GM19455 (cell line): ENCODE measurements at regions not wholly inside any gene's neighbourhood (a gene's known extent, or its start where the extent isn't known, plus 50 kb on each side); places are given as distances from the start of the nearest gene placed in this dataset.
"Not testable (repeated sequence)": the region's sequence is repeated elsewhere in the genome, so short reads cannot be mapped to it uniquely, and the experiment has no call there.

Experiments
- ATAC-seq: cut with Tn5 transposase; IDR thresholded peaks from one replicate; pipeline ENCODE4 v1.9.1; 2021; ENCODE audit not compliant: unreplicated experiment

DNA sequence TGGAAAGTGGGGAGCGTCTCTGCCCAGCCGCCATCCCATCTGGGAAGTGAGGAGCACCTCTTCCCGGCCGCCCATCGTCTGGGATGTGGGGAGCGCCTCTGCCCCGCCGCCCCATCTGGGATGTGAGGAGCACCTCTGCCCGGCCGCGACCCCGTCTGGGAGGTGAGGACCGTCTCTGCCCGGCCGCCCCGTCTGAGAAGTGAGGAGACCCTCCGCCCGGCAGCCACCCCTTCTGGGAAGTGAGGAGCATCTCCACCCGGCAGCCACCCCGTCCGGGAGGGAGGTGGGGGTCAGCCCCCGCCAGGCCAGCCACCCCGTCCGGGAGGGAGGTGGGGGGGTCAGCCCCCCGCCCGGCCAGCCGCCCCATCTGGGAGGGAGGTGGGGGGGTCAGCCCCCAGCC is 190.0 kb upstream of the MGAT5 start:
- not testable (repeated sequence) for ATAC-seq

- no peak for ATAC-seq
Measured at GRCh38 chr2:134070281-134070741, 183.6 kb upstream of the MGAT5 start.

DNA sequence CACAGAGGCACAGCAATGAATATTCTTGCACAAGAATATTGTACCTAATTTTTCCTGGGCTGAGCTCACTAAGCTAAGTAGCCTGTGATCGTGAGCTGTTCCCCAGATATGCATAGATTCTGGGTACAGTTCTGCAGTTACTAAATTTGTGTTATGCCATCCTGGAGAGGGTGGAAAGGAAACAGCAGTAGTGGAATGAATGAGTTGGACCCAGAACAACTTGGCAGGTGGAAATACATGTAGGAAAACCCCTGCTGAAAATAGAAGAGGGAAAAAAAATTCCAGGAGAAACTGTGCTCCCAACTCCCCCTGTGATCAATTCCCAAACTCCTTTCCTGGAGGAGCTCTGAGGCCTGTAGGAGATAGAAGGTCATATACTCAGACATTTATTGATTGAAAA is 181.5 kb upstream of the MGAT5 start:
- ATAC-seq, result no peak

DNA sequence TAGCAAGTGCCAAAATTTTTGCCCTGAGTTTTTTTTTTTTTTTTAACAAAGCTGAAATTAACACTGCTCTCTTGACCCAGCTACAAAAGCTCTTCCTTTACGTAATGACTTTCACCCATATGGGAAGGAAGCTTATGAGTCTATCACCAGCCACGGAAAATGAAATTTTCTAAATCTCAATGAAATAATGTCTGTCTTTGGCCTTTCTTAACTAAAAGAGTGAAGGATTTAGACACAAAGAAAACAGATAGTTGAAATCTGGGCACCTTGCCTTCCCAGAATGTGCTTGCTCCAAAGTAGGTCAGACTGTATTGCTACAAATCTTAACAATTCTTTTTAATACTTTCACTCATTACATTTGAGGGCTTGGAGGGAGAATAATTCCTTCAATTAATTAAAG is 180.8 kb upstream of the MGAT5 start:
- ATAC-seq, result no peak

- no peak for ATAC-seq
Measured at GRCh38 chr2:134074619-134075018, 179.3 kb upstream of the MGAT5 start.

- ATAC-seq, result no peak
Measured at GRCh38 chr2:134075204-134075603, 178.7 kb upstream of the MGAT5 start.

DNA sequence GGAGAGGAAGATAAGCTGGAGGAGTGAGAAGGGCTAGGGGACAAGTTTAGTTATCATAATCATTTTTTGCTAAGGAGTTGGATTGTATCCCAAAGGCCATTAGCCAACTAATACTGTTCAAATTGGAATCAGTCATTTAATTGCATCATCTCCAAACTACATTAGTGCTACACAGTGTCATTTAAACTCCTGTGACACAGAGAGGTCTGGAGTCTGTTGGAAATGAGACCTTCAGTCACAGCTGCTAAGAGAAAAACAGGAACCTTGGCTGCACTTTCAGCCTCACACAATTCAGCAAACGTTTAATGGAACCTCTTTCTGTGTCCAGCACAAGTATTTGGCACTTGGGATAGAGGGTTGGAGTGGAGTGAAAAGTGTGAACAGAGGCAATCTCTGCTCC is 175.5 kb upstream of the MGAT5 start:
- ATAC-seq, result no peak

DNA sequence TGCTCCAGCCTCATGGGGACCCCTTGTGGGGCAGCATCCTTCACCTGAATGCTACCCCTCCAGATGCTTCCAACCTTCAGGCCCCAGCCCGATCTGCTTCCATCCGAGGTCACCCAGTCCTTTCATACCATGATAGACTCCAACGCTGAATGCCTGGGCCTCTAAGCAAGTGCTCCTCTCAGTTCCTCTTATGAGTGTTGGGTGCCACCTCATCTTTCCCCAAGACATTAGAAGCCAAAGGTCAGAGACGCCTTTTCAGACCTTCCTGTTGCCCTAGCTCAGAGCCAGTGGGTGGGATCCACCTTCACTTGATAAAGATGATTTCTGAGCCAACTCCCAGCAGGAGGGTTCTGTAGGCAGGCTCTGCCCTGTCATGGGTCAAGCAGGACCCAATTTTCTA is 174.5 kb upstream of the MGAT5 start:
- ATAC-seq, result peak; percentile 91

DNA sequence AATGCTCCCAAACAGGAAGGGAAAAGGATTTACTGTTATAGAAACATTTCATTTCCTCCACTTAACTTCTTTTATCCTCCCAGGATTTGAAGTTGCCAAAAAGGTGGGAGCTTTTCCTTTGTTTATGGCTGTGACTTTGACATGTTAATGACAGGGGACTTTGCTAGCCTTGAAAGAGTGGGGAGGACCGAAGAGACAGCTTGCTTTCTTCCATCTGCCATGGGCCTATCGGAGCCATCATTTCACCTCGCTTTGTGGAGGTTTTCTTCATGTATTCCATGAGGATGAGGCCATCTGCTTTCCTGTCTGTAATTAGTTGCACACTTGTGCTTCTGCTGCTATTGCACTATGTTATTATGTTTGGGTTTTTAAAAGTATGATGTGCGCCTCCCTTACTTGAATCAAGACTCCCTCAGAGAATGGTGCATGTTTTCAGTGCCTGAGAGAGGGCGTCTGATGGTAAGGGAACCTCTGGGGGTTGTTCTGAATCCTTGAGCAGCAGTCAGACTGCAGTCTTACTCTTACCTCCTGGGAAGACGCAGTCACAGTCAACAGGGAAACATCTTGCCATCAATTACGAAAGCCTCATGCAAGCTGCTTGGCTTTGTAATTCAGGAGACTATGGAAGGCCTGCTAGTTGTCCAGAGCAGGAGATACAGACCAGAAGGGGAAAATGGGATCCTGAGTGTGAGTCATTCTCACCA is 173.3 kb upstream of the MGAT5 start:
- ATAC-seq, result no peak

DNA sequence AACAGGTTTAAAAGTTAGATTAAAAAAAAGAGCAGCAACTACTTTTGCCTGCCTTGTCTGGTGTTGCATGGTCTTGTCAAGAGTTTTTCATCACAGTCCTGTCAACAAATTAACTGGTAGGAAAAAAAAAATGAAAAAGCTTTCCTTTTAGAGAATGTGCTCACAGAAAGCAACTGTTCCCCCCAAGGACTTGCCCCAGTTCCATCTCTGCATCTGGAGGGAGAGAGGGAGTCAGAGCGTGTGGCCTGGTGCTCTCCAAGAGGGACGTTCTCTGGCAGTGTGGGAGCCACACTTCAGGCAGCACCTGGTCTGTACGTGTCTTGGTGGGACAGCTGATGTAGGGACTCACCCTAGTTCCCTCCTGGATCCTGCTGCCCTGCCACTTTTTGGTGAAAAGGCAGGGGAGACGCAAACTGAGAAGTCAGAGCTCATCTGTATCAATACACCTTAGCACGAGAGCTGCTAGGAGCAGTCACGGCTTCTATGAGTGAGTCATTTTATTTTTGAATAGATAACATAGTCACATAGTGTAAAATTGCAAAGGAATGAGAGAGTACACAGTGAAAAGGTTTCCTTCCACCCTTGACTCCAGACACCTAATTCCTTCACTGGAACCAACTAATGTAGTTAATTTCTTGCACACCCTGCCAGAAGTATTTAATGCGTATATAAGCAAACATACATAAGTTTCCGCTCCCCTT is 172.5 kb upstream of the MGAT5 start:
- no peak for ATAC-seq

- no peak for ATAC-seq
Measured at GRCh38 chr2:134083548-134083947, 170.3 kb upstream of the MGAT5 start.

- no peak for ATAC-seq
Measured at GRCh38 chr2:134086594-134087219, 167.2 kb upstream of the MGAT5 start.

- peak; percentile 65 for ATAC-seq
Measured at GRCh38 chr2:134087371-134087921, 166.4 kb upstream of the MGAT5 start.

- no peak for ATAC-seq
Measured at GRCh38 chr2:134089454-134089853, 164.4 kb upstream of the MGAT5 start.

DNA sequence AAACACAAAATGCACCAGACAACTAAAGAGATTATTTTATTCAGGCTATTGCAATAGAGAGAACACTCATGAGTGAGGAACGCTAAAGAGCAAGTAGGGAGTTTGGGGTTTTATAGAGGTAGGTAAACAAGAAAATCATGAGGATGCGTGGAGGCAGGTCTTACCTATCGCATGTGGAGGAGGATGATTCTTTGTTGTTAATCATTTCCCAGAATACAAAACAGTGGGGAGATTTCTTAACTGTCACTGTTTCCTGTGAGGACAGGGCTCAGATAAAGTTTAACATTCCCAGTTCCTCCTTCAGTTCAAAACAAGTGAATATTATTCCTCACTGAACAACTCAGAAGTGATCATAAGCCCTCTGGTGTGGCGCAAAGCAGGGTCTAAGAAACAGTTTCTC is 156.1 kb upstream of the MGAT5 start:
- ATAC-seq, result no peak

DNA sequence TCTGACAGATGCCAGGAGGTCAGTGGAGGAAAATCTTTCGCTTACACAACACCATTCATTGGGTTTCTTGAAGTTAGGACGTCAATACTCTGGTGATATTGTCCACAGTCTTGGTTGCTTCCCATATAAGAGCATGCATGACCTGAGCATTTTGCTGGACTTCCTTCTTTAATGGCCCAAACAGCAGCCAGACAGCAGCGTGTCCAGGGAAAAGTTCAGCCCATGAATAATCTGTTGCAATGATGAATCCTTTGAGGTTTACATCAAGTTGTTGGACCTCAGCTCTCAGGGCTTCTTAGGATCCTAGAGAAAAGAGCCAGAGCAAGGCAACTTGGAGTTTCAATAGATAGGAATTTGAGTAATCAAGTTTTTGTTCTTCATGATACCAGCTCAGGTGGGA is 155.6 kb upstream of the MGAT5 start:
- ATAC-seq, result no peak

GRCh38 chr2:134099273-134099672 is 154.6 kb upstream of the MGAT5 start:
- ATAC-seq, result no peak

- ATAC-seq, result no peak
Measured at GRCh38 chr2:134103196-134103595, 150.7 kb upstream of the MGAT5 start.

DNA sequence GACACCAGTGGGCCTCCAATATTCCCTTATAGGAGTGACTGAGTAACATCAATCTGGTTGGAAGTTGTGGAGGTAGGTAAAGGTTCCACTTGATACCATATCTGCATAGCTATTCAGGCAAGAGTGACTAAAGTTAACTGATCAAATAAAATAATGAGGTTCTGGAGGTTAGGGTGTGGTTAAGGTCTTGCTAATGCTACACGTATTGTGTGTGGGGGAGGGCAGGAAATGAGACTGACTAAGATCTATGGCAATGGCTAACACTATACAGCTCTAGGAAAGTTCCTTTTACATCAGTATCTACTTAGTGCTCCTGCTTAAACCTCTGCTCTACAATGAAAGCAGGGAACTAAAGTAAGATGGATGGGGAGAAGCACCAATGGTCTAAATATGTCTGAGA is 149.1 kb upstream of the MGAT5 start:
- ATAC-seq, result no peak

DNA sequence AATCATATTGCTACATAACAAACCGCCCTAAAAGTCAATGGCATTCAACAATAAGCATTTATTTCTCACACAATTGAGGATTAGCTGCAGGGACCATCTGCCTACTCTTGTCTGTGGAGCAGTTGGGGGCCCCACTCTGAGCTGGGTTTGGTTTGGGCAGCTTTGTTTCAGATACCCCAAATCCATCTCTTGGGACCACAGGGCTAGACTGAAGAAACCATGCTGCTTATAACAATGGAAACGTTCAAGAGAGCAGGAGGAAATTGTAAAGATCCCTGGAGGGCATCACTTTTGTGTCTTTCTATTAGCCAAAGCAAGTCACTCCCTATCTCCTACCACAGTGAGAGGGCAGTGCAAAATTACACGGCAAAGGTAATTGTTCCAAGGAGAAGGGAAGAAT is 146.5 kb upstream of the MGAT5 start:
- no peak for ATAC-seq

- no peak for ATAC-seq
Measured at GRCh38 chr2:134108113-134108512, 145.8 kb upstream of the MGAT5 start.

DNA sequence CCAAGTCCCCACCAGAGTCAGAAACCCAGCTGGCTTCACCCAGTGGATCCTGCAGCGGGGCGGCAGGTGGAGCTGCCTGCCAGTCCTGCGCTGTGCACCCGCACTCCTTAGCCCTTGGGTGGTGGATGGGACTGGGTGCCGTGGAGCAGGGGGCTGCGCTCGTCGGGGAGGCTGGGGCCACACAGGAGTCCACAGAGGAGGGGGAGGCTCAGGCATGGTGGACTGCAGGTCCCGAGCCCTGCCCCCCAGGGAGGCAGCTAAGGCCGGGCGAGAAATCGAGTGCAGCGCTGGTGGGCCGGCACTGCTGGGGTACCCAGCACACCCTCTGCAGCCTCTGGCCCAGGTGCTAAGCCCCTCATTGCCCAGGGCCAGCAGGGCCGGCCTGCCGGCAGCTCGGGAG is 144.6 kb upstream of the MGAT5 start:
- no peak for ATAC-seq
